PC-9 (cell line): ENCODE measurements at regions not wholly inside any gene's neighbourhood (a gene's known extent, or its start where the extent isn't known, plus 50 kb on each side); places are given as distances from the start of the nearest gene placed in this dataset.
"Not testable (repeated sequence)": the region's sequence is repeated elsewhere in the genome, so short reads cannot be mapped to it uniquely, and the experiment has no call there.

Source experiments
- BruUV-seq: library from RNA; stranded (reverse); fragments of 400-500 nt; replicated peaks from 2 replicates; lab custom pipeline; 2021; lab: Mats Ljungman, UMichigan
- CTCF ChIA-PET: fragments of 300-600 bp; sonication (Branson Sonifier 250); formaldehyde crosslinking; loops from one replicate; lab custom pipeline; 2022; ENCODE audit warnings: antibody characterized with exemption; lab: Charles Lee
- POLR2A ChIA-PET: fragments of 300-600 bp; sonication (Branson Sonifier 250); formaldehyde crosslinking; loops from one replicate; lab custom pipeline; 2022; ENCODE audit warnings: antibody characterized with exemption; ENCODE audit not compliant: unreplicated experiment; lab: Charles Lee
- DNase-seq, 2 experiments: peaks; one replicate each; pipeline versions ENCODE4 v3.0.0 to v3.0.0-alpha.2; 2015 to 2022; ENCODE audit warnings: mixed read lengths in 1 of 2
- H2AFZ ChIP-seq: fragments of 200-600 bp; sonication (generic); 2 replicates; pipeline ENCODE4 v1.8.1; 2017; ENCODE audit warnings: antibody characterized with exemption
- H3F3A ChIP-seq: fragments of 200-600 bp; sonication (generic); 2 replicates; pipeline ENCODE4 v1.8.1; 2017; ENCODE audit warnings: antibody characterized with exemption, mild to moderate bottlenecking, low read depth; ENCODE audit not compliant: insufficient read depth
- H3K27ac ChIP-seq: fragments of 200-600 bp; sonication (generic); 2 replicates; pipeline ENCODE4 v1.6.1; 2016; ENCODE audit warnings: mixed run types
- H3K27me3 ChIP-seq: fragments of 200-600 bp; sonication (generic); 2 replicates; pipeline ENCODE4 v1.6.1; 2016; ENCODE audit warnings: low read depth, mixed run types; ENCODE audit not compliant: insufficient read depth
- H3K36me3 ChIP-seq: fragments of 200-600 bp; sonication (generic); 2 replicates; pipeline ENCODE4 v1.6.1; 2016; ENCODE audit warnings: low read depth, mixed run types
- H3K4me1 ChIP-seq: fragments of 200-600 bp; sonication (generic); replicated peaks from 2 replicates; pipeline ENCODE4 v1.6.1; 2016; ENCODE audit warnings: mixed run types; ENCODE audit not compliant: insufficient read depth
- H3K4me2 ChIP-seq: fragments of 200-600 bp; sonication (generic); 2 replicates; pipeline ENCODE4 v1.6.1; 2017; ENCODE audit warnings: mixed run types
- H3K4me3 ChIP-seq: fragments of 200-600 bp; sonication (generic); 2 replicates; pipeline ENCODE4 v1.6.1; 2016; ENCODE audit warnings: mixed run types
- H3K79me2 ChIP-seq: fragments of 200-600 bp; sonication (generic); 2 replicates; pipeline ENCODE4 v1.6.1; 2017; ENCODE audit warnings: low read depth, mixed run types
- H3K9me2 ChIP-seq: fragments of 200-600 bp; sonication (generic); 2 replicates; pipeline ENCODE4 v1.8.1; 2017; ENCODE audit warnings: mild to moderate bottlenecking; ENCODE audit not compliant: insufficient read depth
- H3K9me3 ChIP-seq: fragments of 200-600 bp; sonication (generic); 2 replicates; pipeline ENCODE4 v1.8.1; 2016; ENCODE audit warnings: low read depth; ENCODE audit not compliant: insufficient read depth
- H4K20me1 ChIP-seq: fragments of 200-600 bp; sonication (generic); 2 replicates; pipeline ENCODE4 v1.8.1; 2017; ENCODE audit not compliant: insufficient read depth
- EZH2 ChIP-seq: fragments of 200-600 bp; sonication (generic); IDR thresholded peaks from 2 replicates; pipeline ENCODE4 v1.8.0; 2017; ENCODE audit warnings: antibody characterized with exemption, low read depth
- intact Hi-C: fragments of 100-400 bp; cut with micrococcal nuclease; formaldehyde crosslinking; loops from one replicate; pipeline ENCODE4 v1.10.0; 2022; ENCODE audit not compliant: unreplicated experiment
- TF ChIP-seq, protein P1 (sequence below): fragments of 200-600 bp; sonication (generic); conservative IDR thresholded peaks from 2 replicates; pipeline ENCODE4 v1.6.1; 2017; ENCODE audit warnings: mixed run types, antibody characterized with exemption, mild to moderate bottlenecking, moderate library complexity

DNA sequence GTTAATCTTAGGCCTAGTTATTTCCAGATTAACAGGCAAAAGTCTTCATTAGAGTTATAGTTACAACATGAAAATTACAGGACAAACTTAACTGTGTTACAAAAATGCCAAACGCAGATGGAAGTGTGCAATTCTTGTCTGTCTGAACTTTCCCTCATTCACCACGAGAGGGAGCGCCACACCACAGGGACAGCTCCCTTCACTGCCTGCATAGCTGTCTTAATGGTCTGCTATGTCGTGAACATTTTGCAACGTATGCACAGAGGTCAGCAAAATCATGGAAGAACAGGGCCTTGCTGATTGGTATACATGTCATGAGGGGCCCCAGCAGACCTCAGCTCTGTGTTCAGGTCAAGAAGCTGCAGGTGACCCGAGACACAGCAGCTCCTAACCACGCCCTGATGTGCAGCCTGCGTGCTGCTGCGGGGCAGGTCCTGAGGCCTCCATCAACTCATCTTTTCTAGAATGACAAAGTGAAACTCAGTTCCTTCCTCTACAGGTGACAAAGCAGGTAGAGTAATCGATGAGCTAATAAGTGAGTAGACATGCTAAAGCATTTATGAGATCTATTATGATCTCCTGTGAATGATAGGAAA is 78.8 kb upstream of the ATP8B1 start:
- Histone ChIP-seq H3K9me2 (no peaks in the 10 kb centered on the region), H3K4me2 (no peak overlapping the region), H3K36me3 (no peaks in the 10 kb centered on the region), H4K20me1 (no peaks in the 10 kb centered on the region), H3K9me3 (peaks cover 14% of the 10 kb centered on the region), H3K4me1 (peaks cover 5% of the 10 kb centered on the region; the same call in 1 of the 2 replicates), H3F3A (no peaks in the 10 kb centered on the region), H2AFZ (no peak overlapping the region), H3K4me3 (no peak overlapping the region), H3K79me2 (no peaks in the 10 kb centered on the region), H3K27me3 (no peaks in the 10 kb centered on the region), H3K27ac (no peak overlapping the region)
- ChIA-PET POLR2A (interaction anchor here (0.5 to 0.6 kb wide), 4 partner anchors 9 to 463 kb away, joined by 3 to 6 read pairs (median 3); no protein-coding TSS in a partner anchor), CTCF (interaction anchor here (0.6 to 1.4 kb wide), 2 partner anchors 207 to 240 kb away, joined by 3 to 5 read pairs; no protein-coding TSS in a partner anchor)
- TF ChIP-seq EZH2: no peak
- TF ChIP-seq, protein P1, sequence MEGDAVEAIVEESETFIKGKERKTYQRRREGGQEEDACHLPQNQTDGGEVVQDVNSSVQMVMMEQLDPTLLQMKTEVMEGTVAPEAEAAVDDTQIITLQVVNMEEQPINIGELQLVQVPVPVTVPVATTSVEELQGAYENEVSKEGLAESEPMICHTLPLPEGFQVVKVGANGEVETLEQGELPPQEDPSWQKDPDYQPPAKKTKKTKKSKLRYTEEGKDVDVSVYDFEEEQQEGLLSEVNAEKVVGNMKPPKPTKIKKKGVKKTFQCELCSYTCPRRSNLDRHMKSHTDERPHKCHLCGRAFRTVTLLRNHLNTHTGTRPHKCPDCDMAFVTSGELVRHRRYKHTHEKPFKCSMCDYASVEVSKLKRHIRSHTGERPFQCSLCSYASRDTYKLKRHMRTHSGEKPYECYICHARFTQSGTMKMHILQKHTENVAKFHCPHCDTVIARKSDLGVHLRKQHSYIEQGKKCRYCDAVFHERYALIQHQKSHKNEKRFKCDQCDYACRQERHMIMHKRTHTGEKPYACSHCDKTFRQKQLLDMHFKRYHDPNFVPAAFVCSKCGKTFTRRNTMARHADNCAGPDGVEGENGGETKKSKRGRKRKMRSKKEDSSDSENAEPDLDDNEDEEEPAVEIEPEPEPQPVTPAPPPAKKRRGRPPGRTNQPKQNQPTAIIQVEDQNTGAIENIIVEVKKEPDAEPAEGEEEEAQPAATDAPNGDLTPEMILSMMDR: peak; percentile 93
- intact Hi-C loops: loop anchor here (1.0 to 5.0 kb wide), 4 partner anchors 161 to 440 kb away; no protein-coding TSS in a partner anchor
- peak; percentile 55 to 63 for DNase-seq
- no TSS peak for BruUV-seq

DNA sequence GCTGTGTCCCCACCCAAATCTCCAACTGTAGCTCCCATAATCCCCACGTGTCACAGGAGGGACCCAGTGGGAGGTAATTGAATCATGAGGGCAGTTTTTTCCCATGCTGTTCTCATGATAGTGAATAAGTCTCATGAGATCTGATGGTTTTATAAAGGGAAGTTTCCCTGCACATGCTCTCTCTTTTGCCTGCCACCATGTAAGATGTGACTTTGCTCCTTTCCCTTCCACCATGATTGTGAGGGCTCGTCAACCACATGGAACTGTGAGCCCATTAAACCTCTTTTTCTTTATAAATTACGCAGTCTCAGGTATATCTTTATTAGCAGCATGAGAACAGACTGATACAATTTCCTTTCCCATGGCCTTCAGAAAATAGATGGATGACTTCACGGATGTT is 76.8 kb upstream of the ATP8B1 start:
- H3K27me3 ChIP-seq, POLR2A ChIA-PET, H3K4me3 ChIP-seq, BruUV-seq, DNase-seq, H4K20me1 ChIP-seq, H3K36me3 ChIP-seq, H3K4me2 ChIP-seq, H3K9me2 ChIP-seq, H3F3A ChIP-seq, H2AFZ ChIP-seq, CTCF ChIA-PET, H3K27ac ChIP-seq, H3K79me2 ChIP-seq, H3K4me1 ChIP-seq: not testable (repeated sequence)
- peaks cover 14% of the 10 kb centered on the region for H3K9me3 ChIP-seq
- intact Hi-C loops: loop anchor here (5.0 kb wide), 1 partner anchor 442 kb away; no protein-coding TSS in a partner anchor

DNA sequence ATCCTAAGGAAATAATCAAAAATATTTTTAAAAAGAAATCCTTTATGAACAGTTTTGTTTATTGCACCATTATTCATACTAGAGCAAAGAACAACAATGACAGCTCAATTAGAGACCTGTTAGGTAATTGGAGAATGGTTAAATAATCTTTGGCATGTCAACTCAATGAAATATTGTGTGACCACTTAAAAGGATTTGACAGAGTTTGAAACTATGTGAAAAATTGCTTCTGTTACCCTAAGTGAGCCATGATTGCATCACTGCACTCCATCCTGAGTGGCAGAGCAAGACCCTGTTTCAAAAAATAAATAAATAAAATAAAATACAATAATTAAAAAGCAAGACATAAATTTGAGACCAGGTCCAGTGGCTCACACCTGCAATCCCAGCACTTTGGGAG is 66.1 kb upstream of the ATP8B1 start:
- no TSS peak for BruUV-seq
- no peak overlapping the region for H2AFZ ChIP-seq
- H3K4me3 ChIP-seq: no peak overlapping the region
- no peaks in the 10 kb centered on the region for H3K79me2 ChIP-seq
- no peaks in the 10 kb centered on the region for H3F3A ChIP-seq
- intact Hi-C loops: no loop called here
- H3K27me3 ChIP-seq: no peaks in the 10 kb centered on the region
- H3K9me3 ChIP-seq: peaks cover 4% of the 10 kb centered on the region; the same call in 1 of the 2 replicates
- H4K20me1 ChIP-seq: no peaks in the 10 kb centered on the region
- no peaks in the 10 kb centered on the region for H3K4me1 ChIP-seq
- H3K27ac ChIP-seq: no peak overlapping the region
- POLR2A ChIA-PET: no interaction called here
- no peak for DNase-seq
- no peak for TF ChIP-seq EZH2
- TF ChIP-seq, protein P1: no peak
- H3K4me2 ChIP-seq: no peak overlapping the region
- no peaks in the 10 kb centered on the region for H3K36me3 ChIP-seq
- CTCF ChIA-PET: no interaction called here
- no peaks in the 10 kb centered on the region for H3K9me2 ChIP-seq
